Endothelial cell of umbilical vein (primary cell): ENCODE measurements at regions not wholly inside any gene's neighbourhood (a gene's known extent, or its start where the extent isn't known, plus 50 kb on each side); places are given as distances from the start of the nearest gene placed in this dataset.

Experiments used
- BruUV-seq: library from RNA; stranded (reverse); fragments of 400-500 nt; replicated peaks from 2 replicates; lab custom pipeline; 2021; lab: Mats Ljungman, UMichigan
- CTCF ChIA-PET: fragments of 300-600, 350-600 bp; sonication (Branson Sonifier 250); formaldehyde crosslinking; loops from one replicate; lab custom pipeline; 2021; ENCODE audit warnings: antibody characterized with exemption, inconsistent platforms; lab: Charles Lee
- POLR2A ChIA-PET: fragments of 300-600, 350-600 bp; sonication (Branson Sonifier 250); formaldehyde crosslinking; loops from one replicate; lab custom pipeline; 2021; ENCODE audit warnings: antibody characterized with exemption, inconsistent platforms; lab: Charles Lee
- DNase-seq: peaks from one replicate; pipeline ENCODE4 v3.0.0-alpha.2; 2011; ENCODE audit warnings: low read depth, low spot score
- FAIRE-seq: peaks from 2 replicates; lab custom pipeline; 2011; peaks lifted over from hg19 to GRCh38; lab: Jason Lieb, UNC
- H2AFZ ChIP-seq: 2 replicates; pipeline ENCODE4 v1.6.0; 2012; ENCODE audit warnings: low read depth, low read length, control low read depth, inconsistent platforms
- H3K27ac ChIP-seq: 2 replicates; pipeline ENCODE4 v1.5.1; 2011; ENCODE audit warnings: low read depth, mild to moderate bottlenecking, control low read depth, low read length, moderate library complexity; ENCODE audit not compliant: insufficient read depth
- H3K27me3 ChIP-seq, 2 experiments: 2 replicates each; pipeline versions ENCODE4 v1.6.0 to v1.6.1; 2011; ENCODE audit warnings: low read length in 2 of 2, mixed read lengths in 1 of 2; ENCODE audit not compliant: control insufficient read depth in 2 of 2, insufficient read depth in 2 of 2
- H3K36me3 ChIP-seq, 2 experiments: 2 replicates in 1 of 2; 3 replicates in 1 of 2; pipeline ENCODE4 v1.5.1; 2011; ENCODE audit warnings: low read length in 2 of 2, mild to moderate bottlenecking in 1 of 2, moderate library complexity in 1 of 2; ENCODE audit not compliant: control insufficient read depth in 2 of 2, insufficient read depth in 2 of 2; ENCODE audit errors: extremely low read depth in 1 of 2
- H3K4me1 ChIP-seq: 3 replicates; pipeline ENCODE4 v1.5.1; 2011; ENCODE audit warnings: mild to moderate bottlenecking, low read length; ENCODE audit not compliant: control insufficient read depth, insufficient read depth; ENCODE audit errors: extremely low read depth
- H3K4me2 ChIP-seq: 2 replicates; pipeline ENCODE4 v1.6.1; 2011; ENCODE audit warnings: low read length, control low read depth, mixed read lengths; ENCODE audit not compliant: insufficient read depth
- H3K4me3 ChIP-seq, 3 experiments: fragments of 200-600 bp in 1 of 3; sonication (generic), shearing (Covaris generic) in 1 of 3; replicated peaks in 1 of 3; 2 replicates each; pipeline ENCODE4 v1.5.1; 2011 to 2016; ENCODE audit warnings: control low read depth in 3 of 3, low read length in 3 of 3, mild to moderate bottlenecking in 2 of 3, inconsistent platforms in 1 of 3, low read depth in 1 of 3, moderate library complexity in 1 of 3; ENCODE audit not compliant: insufficient read depth in 1 of 3
- H3K79me2 ChIP-seq: 2 replicates; pipeline ENCODE4 v1.6.0; 2012; ENCODE audit warnings: low read length, inconsistent platforms; ENCODE audit not compliant: control insufficient read depth, insufficient read depth
- H3K9ac ChIP-seq: replicated peaks from 2 replicates; pipeline ENCODE3; 2011; ENCODE audit warnings: low read length, control low read depth; ENCODE audit not compliant: insufficient read depth; ENCODE audit errors: extremely low read depth
- H3K9me1 ChIP-seq: replicated peaks from 3 replicates; pipeline ENCODE4 v1.6.0; 2011; ENCODE audit warnings: mild to moderate bottlenecking, low read length; ENCODE audit not compliant: control insufficient read depth, insufficient read depth; ENCODE audit errors: extremely low read depth
- H3K9me3 ChIP-seq: replicated peaks from 2 replicates; pipeline ENCODE4 v1.5.1; 2012; ENCODE audit warnings: low read length, inconsistent platforms; ENCODE audit not compliant: control insufficient read depth, insufficient read depth
- H4K20me1 ChIP-seq: replicated peaks from 2 replicates; pipeline ENCODE3; 2011; ENCODE audit warnings: mild to moderate bottlenecking, low read length; ENCODE audit not compliant: control insufficient read depth, insufficient read depth; ENCODE audit errors: extremely low read depth
- CTCF ChIP-seq, 2 donors: IDR thresholded peaks; 1 replicate in 1 of 2; 2 replicates in 1 of 2; pipeline ENCODE4 v1.5.1; 2011; ENCODE audit warnings: low read length in 2 of 2, mild to moderate bottlenecking in 2 of 2, moderate library complexity in 2 of 2, control low read depth in 1 of 2, inconsistent platforms in 1 of 2, low read depth in 1 of 2; ENCODE audit not compliant: insufficient read depth in 1 of 2; ENCODE audit errors: extremely low read depth in 1 of 2
- EZH2 ChIP-seq: IDR thresholded peaks from 2 replicates; pipeline ENCODE4 v1.6.1; 2012; ENCODE audit warnings: borderline replicate concordance, low read depth, mild to moderate bottlenecking, moderate library complexity, low read length, inconsistent platforms; ENCODE audit not compliant: severe bottlenecking
- FOS ChIP-seq: IDR thresholded peaks from 2 replicates; pipeline ENCODE4 v1.6.1; 2011; ENCODE audit warnings: mild to moderate bottlenecking, low read length, moderate library complexity, borderline replicate concordance; ENCODE audit not compliant: insufficient read depth
- GATA2 ChIP-seq: IDR thresholded peaks from 2 replicates; pipeline ENCODE4 v1.7.0; 2011; ENCODE audit warnings: low read depth, mild to moderate bottlenecking, moderate library complexity, mixed read lengths, low read length; ENCODE audit not compliant: insufficient read length, insufficient read depth
- JUN ChIP-seq: IDR thresholded peaks from 2 replicates; pipeline ENCODE4 v1.6.1; 2011; ENCODE audit warnings: borderline replicate concordance, low read depth; ENCODE audit not compliant: insufficient read length, insufficient read depth
- MAX ChIP-seq: IDR thresholded peaks from 2 replicates; pipeline ENCODE4 v1.6.1; 2011; ENCODE audit not compliant: insufficient read depth, insufficient read length
- MYC ChIP-seq: IDR thresholded peaks from one replicate; pipeline ENCODE4 v1.6.1; 2011; ENCODE audit warnings: mild to moderate bottlenecking, low read depth, low read length
- POLR2A ChIP-seq: IDR thresholded peaks from 2 replicates; pipeline ENCODE4 v1.6.1; 2012; ENCODE audit warnings: low read depth, mild to moderate bottlenecking, control low read depth, low read length
- POLR2AphosphoS5 ChIP-seq: IDR thresholded peaks from 2 replicates; pipeline ENCODE4 v1.6.1; 2012; ENCODE audit warnings: low read depth, mild to moderate bottlenecking, control low read depth, low read length, moderate library complexity; ENCODE audit not compliant: insufficient read depth
- dilution Hi-C: fragments of 300-500 bp; cut with MboI; formaldehyde crosslinking; loops from one replicate; pipeline ENCODE4 v1.15.0; 2019; ENCODE audit warnings: low sequenced_read_pairs; ENCODE audit not compliant: extremely low pct_ligation_motif_present
- intact Hi-C: fragments of 100-400 bp; cut with micrococcal nuclease; formaldehyde crosslinking; loops from one replicate; pipeline ENCODE4 v1.10.0; 2022

- dilution Hi-C loops, result no loop called here
- FAIRE-seq, result no peak
- ChIA-PET POLR2A (no interaction called here), CTCF (interaction anchor here (1.7 to 3.1 kb wide), 3 partner anchors 10 to 25 kb away, joined by 5 to 13 read pairs (median 9); no protein-coding TSS in a partner anchor)
- H3K9me1 ChIP-seq, result no peaks in the 10 kb centered on the region
- peaks cover 6% of the 10 kb centered on the region for H3K4me1 ChIP-seq
- no peak overlapping the region for H3K9ac ChIP-seq
- no peak for TF ChIP-seq CTCF (IDR thresholded peaks at IDR 0.05; ENCODE audit: extremely low read depth in 1 of 2, insufficient read depth in 1 of 2, low read depth in 1 of 2, low read length in 2 of 2)
- H3K4me3 ChIP-seq, result no peak overlapping the region
- H3K36me3 ChIP-seq, result no peaks in the 10 kb centered on the region
- H4K20me1 ChIP-seq, result no peaks in the 10 kb centered on the region
- no peaks in the 10 kb centered on the region for H3K79me2 ChIP-seq
- BruUV-seq, result no TSS peak
- H2AFZ ChIP-seq, result no peak overlapping the region
- no peaks in the 10 kb centered on the region for H3K9me3 ChIP-seq
- no peaks in the 10 kb centered on the region for H3K27me3 ChIP-seq
- H3K27ac ChIP-seq, result no peak overlapping the region
- no peak overlapping the region for H3K4me2 ChIP-seq
- no peak for DNase-seq
- intact Hi-C loops, result no loop called here
These were observed 149.2 kb upstream of the KCNK2 start for GRCh38 chr1:214933375-214933774.

GRCh38 chr1:214934045-214934444 lies 148.5 kb upstream of the KCNK2 start:
- DNase-seq (no peak), FAIRE-seq (no peak)
- POLR2A ChIA-PET, result no interaction called here
- H3K9me3 ChIP-seq, result no peaks in the 10 kb centered on the region
- H4K20me1 ChIP-seq, result no peaks in the 10 kb centered on the region
- intact Hi-C loops, result no loop called here
- peaks cover 6% of the 10 kb centered on the region for H3K4me1 ChIP-seq
- H2AFZ ChIP-seq, result no peak overlapping the region
- no peaks in the 10 kb centered on the region for H3K79me2 ChIP-seq
- H3K27ac ChIP-seq, result no peak overlapping the region
- TF ChIP-seq MAX (no peak), CTCF (IDR thresholded peaks at IDR 0.05; ENCODE audit: extremely low read depth in 1 of 2, insufficient read depth in 1 of 2, low read depth in 1 of 2, low read length in 2 of 2) (no peak), EZH2 (no peak), JUN (no peak), MYC (no peak), POLR2AphosphoS5 (no peak), FOS (no peak), GATA2 (no peak), POLR2A (no peak)
- dilution Hi-C loops, result no loop called here
- BruUV-seq, result no TSS peak
- CTCF ChIA-PET, result interaction anchor here (0.8 to 3.1 kb wide), 4 partner anchors 11 to 590 kb away, joined by 3 to 13 read pairs (median 7); no protein-coding TSS in a partner anchor
- no peak overlapping the region for H3K4me2 ChIP-seq
- H3K9me1 ChIP-seq, result no peaks in the 10 kb centered on the region
- H3K27me3 ChIP-seq, result no peaks in the 10 kb centered on the region
- no peak overlapping the region for H3K9ac ChIP-seq
- H3K4me3 ChIP-seq, result no peak overlapping the region
- no peaks in the 10 kb centered on the region for H3K36me3 ChIP-seq
